Rectal smooth muscle tissue (tissue), 1 donor: ENCODE measurements at regions not wholly inside any gene's neighbourhood (a gene's known extent, or its start where the extent isn't known, plus 50 kb on each side); places are given as distances from the start of the nearest gene placed in this dataset.

Experiments used
- H3K27ac ChIP-seq: one replicate; pipeline ENCODE4 v1.7.0; 2013; ENCODE audit warnings: low read depth, low read length, inconsistent platforms
- H3K27me3 ChIP-seq: one replicate; pipeline ENCODE4 v1.7.0; 2013; ENCODE audit warnings: low read length; ENCODE audit not compliant: control insufficient read depth, insufficient read depth
- H3K36me3 ChIP-seq: one replicate; pipeline ENCODE4 v1.7.0; 2013; ENCODE audit warnings: low read length; ENCODE audit not compliant: control insufficient read depth, insufficient read depth
- H3K4me1 ChIP-seq: one replicate; pipeline ENCODE4 v1.7.0; 2013; ENCODE audit warnings: low read length; ENCODE audit not compliant: control insufficient read depth, insufficient read depth
- H3K4me3 ChIP-seq: one replicate; pipeline ENCODE4 v1.7.0; 2013; ENCODE audit warnings: low read length
- H3K9ac ChIP-seq: one replicate; pipeline ENCODE4 v1.7.0; 2013; ENCODE audit warnings: low read length

- no peak overlapping the region for H3K27ac ChIP-seq
- no peaks in the 10 kb centered on the region for H3K4me1 ChIP-seq
- H3K36me3 ChIP-seq, result no peaks in the 10 kb centered on the region
- H3K27me3 ChIP-seq, result no peaks in the 10 kb centered on the region
- no peak overlapping the region for H3K9ac ChIP-seq
- H3K4me3 ChIP-seq, result no peak overlapping the region
Measured at GRCh38 chr5:29993286-29993685, 1200.2 kb upstream of the CDH6 start.

- Histone ChIP-seq H3K4me1 (no peaks in the 10 kb centered on the region), H3K4me3 (no peak overlapping the region), H3K27ac (no peak overlapping the region), H3K36me3 (no peaks in the 10 kb centered on the region), H3K27me3 (no peaks in the 10 kb centered on the region), H3K9ac (no peak overlapping the region)
Measured at GRCh38 chr5:29992248-29992647, 1201.2 kb upstream of the CDH6 start.

DNA sequence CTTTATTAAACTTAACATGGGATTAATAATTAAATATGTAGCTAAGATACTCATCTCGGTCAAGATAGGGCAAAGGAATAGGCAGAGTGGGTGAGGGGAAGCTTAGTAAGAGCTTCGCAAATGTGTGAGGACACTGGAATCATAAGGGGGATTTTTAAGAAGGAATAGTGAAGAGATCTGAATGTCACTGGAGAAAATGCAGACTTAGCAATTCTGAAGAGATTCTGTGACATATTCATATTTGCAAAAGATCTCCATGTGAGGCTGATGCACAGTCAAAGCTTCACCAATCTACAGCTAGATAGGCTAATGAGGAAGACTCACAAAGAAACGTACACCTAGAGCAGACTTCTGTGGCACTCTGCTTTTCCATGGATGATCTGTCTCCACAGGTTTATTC, 1202.8 kb upstream of the CDH6 start:
- no peaks in the 10 kb centered on the region for H3K4me1 ChIP-seq
- H3K9ac ChIP-seq, result no peak overlapping the region
- H3K27me3 ChIP-seq, result no peaks in the 10 kb centered on the region
- no peak overlapping the region for H3K27ac ChIP-seq
- no peaks in the 10 kb centered on the region for H3K36me3 ChIP-seq
- no peak overlapping the region for H3K4me3 ChIP-seq

DNA sequence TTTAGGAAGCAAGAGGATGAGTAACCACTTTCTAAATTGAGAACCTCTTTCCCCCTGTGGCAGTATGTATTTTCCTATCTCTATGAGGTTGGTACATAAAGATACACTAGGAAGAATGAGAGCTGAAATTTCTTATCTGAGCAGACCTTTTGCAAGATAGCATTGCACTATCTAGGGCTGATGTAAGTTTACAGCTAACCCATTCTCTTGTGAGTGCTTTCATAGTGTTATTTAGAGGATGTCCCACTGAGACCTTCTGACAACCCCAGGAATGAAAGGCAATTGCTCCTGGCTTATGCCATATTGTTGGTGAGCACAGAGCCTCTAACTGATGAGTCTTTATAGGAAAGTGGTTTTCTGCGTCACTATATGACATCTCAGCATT, 1209.3 kb upstream of the CDH6 start:
- Histone ChIP-seq H3K27me3 (no peaks in the 10 kb centered on the region), H3K4me1 (no peaks in the 10 kb centered on the region), H3K9ac (no peak overlapping the region), H3K36me3 (no peaks in the 10 kb centered on the region), H3K27ac (no peak overlapping the region), H3K4me3 (no peak overlapping the region)

GRCh38 chr5:29983528-29984155, 1209.8 kb upstream of the CDH6 start:
- Histone ChIP-seq H3K36me3 (no peaks in the 10 kb centered on the region), H3K4me3 (no peak overlapping the region), H3K27ac (no peak overlapping the region), H3K9ac (no peak overlapping the region), H3K4me1 (no peaks in the 10 kb centered on the region), H3K27me3 (no peaks in the 10 kb centered on the region)

DNA sequence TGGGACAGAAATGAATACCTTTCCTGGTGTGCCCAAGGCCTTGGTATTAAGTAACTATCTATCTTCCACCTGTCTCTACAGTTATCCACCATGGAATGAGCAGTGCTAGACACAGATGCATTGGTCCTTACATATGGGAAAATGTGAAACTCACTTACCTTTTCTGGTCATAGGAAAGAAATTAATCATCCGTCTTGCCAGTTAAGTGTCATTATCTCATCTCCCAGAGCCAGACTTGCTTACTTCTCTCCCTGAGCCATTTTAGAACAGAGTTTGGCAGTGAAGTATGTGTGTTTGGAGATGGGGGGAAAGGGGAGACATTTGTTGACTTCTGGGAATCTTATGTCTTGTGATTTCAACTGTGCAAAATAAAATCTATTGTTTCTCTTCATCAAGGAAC, 1211.0 kb upstream of the CDH6 start:
- H3K4me1 ChIP-seq, result no peaks in the 10 kb centered on the region
- no peak overlapping the region for H3K9ac ChIP-seq
- no peak overlapping the region for H3K27ac ChIP-seq
- H3K27me3 ChIP-seq, result no peaks in the 10 kb centered on the region
- H3K4me3 ChIP-seq, result no peak overlapping the region
- no peaks in the 10 kb centered on the region for H3K36me3 ChIP-seq

DNA sequence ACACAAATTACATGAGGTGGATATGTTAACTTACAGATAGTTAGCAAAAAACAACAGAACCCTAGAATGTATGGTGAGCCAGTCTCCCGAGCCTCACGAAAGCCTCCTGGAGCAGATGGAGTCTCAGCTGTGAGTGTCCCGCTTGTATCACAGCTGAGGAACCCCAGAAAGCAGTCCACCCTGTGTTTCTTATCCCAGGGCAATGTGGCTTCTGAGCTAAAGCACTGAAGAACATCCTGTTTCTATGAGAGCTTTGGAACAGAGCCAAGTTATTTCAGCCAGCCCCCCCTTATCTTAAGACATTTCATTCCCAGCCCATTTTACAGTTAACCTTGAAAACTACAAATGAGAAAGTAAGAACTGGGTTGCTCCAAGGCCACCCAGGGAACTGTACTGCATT, 1220.9 kb upstream of the CDH6 start:
- H3K27me3 ChIP-seq, result no peaks in the 10 kb centered on the region
- no peaks in the 10 kb centered on the region for H3K36me3 ChIP-seq
- no peak overlapping the region for H3K27ac ChIP-seq
- H3K9ac ChIP-seq, result no peak overlapping the region
- no peaks in the 10 kb centered on the region for H3K4me1 ChIP-seq
- no peak overlapping the region for H3K4me3 ChIP-seq

DNA sequence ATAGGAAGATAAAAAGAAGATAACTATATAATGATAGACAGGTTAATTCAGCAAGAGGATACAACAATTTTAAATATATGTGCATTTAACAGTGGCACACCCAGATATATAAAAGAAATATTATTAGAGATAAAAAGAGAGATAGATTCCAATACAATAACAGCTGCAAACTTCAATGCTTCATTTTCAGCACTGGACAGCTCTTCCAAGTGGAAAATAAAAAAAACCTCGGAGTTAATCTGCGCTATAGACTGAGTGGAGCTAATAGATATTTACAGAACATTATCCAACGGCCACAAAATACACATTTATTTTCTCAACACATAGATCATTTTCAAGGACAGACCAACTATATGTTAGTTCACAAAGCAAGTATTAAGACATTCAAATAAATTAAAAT, 1229.5 kb upstream of the CDH6 start:
- Histone ChIP-seq H3K27ac (no peak overlapping the region), H3K4me1 (no peaks in the 10 kb centered on the region), H3K27me3 (no peaks in the 10 kb centered on the region), H3K9ac (no peak overlapping the region), H3K36me3 (no peaks in the 10 kb centered on the region), H3K4me3 (no peak overlapping the region)

DNA sequence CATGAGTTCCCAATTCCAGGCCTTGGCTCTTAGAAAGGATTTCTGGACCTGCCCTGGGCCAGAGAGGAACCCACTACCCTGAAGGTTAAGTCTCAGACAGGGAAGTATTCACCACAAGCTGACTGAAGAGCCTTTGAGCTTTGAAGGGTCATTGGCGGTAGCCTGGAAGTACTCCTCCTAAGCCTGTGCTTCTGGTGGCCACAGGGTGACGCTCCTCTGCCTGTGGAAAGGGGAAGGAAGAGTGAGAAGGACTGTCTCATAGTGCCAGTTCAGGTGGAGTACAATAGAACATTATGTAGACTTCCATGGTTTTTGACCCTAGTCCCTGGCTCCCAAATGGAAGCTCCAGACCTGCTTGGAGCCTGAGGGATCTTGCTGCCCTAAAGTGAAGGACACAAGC, 1233.2 kb upstream of the CDH6 start:
- Histone ChIP-seq H3K4me1 (no peaks in the 10 kb centered on the region), H3K27me3 (no peaks in the 10 kb centered on the region), H3K27ac (no peak overlapping the region), H3K9ac (no peak overlapping the region), H3K4me3 (no peak overlapping the region), H3K36me3 (no peaks in the 10 kb centered on the region)

DNA sequence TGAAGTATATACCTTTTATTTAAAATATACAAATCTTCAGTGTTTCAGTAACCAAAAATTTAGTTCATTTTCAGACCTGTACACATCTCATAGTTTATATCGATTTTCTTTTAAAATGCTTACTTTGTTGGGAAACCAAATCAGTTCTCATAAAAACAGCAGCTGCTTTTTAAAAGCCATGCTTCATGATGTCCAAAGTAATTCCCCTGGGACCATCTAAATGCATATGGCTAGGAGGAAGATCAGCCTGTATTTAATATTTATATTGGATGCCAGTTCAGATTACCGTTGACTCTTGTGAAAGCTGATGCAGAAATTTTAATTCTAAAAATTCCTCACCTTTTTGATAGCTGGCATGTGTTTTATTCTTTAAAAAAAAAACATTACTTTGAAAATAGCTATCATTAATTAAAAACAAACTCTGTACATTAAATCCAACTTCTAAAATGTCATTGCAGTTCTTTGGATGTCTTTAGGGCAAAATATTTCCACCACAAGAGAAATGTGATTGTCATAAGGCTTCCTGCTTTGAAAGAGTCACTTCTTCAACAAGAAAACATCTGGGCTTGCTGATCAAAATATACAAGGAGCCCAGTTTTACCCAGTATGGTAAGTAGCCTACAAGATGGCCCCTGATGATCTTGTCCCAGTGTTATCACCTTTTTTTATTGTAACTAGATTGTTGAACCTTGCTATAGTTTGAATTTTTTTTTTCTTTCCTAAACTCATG, 1242.9 kb upstream of the CDH6 start:
- no peak overlapping the region for H3K27ac ChIP-seq
- H3K27me3 ChIP-seq, result no peaks in the 10 kb centered on the region

DNA sequence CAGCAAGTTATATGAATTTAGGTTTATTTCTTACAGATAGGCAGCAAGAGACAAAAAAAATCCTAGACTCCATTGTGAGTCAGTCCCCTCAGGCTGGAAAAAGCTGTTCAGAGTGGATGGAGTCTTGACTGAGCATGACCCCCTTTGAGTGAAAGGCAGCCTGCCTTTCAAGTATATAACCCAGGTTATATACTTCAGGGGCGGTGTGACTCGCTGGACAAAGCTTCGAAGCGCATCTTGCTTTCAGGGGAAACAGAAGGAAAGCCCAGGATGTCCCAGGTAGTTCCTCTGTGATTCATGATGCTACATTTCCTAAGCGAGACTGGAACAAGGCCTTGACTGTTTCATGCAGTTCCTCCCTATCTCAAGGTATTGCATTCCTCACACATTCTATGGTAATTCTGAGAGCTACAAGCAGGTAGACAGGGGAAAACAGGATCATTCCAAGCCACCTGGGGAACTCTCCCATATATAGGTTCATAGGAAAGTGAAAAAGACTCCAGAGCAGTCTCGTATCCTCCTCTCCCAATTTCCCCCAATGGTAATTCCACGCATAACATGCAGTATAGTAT, 1244.1 kb upstream of the CDH6 start:
- H3K36me3 ChIP-seq, result no peaks in the 10 kb centered on the region
- no peak overlapping the region for H3K4me3 ChIP-seq
- no peaks in the 10 kb centered on the region for H3K4me1 ChIP-seq
- no peak overlapping the region for H3K27ac ChIP-seq
- no peak overlapping the region for H3K9ac ChIP-seq
- H3K27me3 ChIP-seq, result no peaks in the 10 kb centered on the region

More for the DNA sequence above, 1242.9 kb upstream of the CDH6 start:
- Histone ChIP-seq H3K36me3 (no peaks in the 10 kb centered on the region), H3K4me1 (no peaks in the 10 kb centered on the region), H3K4me3 (no peak overlapping the region), H3K9ac (no peak overlapping the region)

DNA sequence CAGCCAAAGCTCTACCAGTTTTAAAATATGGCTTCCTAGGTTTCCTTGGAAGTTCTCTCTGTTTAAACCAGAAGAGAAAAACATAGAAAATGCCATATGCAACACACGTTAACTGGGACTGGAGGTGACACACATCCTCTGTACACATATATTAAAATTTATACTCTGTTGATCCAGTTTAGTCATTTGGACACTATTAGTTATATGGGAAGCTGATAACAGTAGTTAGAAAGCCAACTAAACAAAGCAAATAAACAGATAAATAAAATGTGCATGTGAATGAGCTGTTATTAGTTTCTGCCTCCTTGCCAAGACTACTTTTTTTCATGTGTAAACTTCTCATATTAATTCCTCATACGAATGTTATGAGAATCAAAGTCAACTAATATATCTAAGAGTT, 1249.2 kb upstream of the CDH6 start:
- H3K36me3 ChIP-seq, result no peaks in the 10 kb centered on the region
- no peak overlapping the region for H3K4me3 ChIP-seq

DNA sequence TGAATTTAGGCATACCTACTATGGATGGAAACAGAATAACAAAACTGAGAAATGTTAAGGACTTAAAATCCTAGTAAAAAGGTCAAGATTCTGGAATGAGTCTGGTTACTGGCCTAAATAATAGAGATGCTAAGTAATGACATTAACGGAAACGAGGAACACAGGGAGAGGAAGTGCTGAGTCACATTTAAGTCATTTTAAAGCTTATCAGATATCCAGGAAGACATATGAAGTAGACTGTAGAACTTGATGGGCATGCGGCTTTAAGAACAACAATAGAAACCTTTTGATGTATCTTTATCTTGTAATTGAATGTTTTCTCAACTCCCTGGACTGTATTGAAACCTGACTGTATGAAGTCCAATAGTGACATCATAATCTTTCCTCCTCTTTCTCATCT, 1251.4 kb upstream of the CDH6 start:
- H3K4me3 ChIP-seq, result no peak overlapping the region
- H3K27me3 ChIP-seq, result no peaks in the 10 kb centered on the region
- no peak overlapping the region for H3K27ac ChIP-seq
- H3K4me1 ChIP-seq, result no peaks in the 10 kb centered on the region
- no peak overlapping the region for H3K9ac ChIP-seq
- no peaks in the 10 kb centered on the region for H3K36me3 ChIP-seq

More for the DNA sequence above, 1249.2 kb upstream of the CDH6 start:
- Histone ChIP-seq H3K4me1 (no peaks in the 10 kb centered on the region), H3K27ac (no peak overlapping the region), H3K9ac (no peak overlapping the region), H3K27me3 (no peaks in the 10 kb centered on the region)
